Activated CD4-positive, alpha-beta T cell treated with anti-CD3 and anti-CD28 coated beads for 4 hours (primary cell): ENCODE measurements at regions not wholly inside any gene's neighbourhood (a gene's known extent, or its start where the extent isn't known, plus 50 kb on each side); places are given as distances from the start of the nearest gene placed in this dataset.
"Not testable (repeated sequence)": the region's sequence is repeated elsewhere in the genome, so short reads cannot be mapped to it uniquely, and the experiment has no call there.

Experiments used
- DNase-seq, 2 donors: peaks; one replicate each; pipeline ENCODE4 v3.0.0-alpha.2; 2020

DNA sequence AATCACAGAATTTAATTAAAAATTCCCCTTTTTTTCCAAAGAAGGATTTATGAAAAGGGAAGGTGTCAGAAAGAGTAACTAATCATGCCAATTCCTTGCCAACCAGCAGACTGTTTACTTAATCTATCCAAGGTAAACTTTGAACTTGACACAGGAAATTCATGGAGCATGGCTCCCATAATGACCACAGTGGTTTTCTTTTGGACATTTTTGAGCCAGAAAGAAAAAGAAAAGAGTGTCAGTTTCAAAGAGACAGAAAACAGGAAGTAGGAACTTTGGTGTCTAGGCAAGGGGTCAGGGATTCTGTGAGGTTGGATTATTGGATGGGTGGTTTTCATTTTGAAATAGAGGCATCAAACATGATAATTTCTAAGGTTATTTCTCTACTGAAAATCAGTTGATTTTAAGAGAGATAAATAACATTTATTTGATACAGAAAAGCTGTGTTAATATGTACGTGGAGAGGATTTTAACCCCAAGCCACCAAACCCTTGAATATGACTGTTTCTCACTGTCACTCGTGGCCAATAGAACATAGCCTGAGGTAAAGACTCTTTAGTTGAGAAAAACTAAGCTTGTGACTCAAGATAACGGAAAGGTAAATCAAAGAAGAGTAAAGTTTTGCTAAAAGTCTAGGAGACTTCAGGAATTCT, 196.1 kb downstream of the TTC6 start:
- no peak for DNase-seq

DNA sequence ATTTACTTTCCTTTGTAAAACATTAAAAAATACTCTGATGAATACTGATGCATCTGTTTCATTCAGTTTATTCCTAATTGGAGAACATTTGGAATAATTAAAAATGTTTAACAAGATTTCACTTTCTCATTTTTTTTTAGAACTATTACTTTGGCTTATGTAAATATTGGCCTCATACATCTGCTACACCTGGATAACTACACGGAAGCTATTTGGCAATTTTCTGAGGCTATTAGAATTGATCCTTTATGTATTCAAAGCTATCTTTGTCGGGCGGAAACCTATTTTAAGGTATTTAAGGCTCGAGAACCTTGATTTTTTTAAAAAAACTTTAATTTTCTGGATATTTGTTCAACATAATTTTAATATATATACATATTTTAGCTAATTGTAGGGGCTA, 196.7 kb downstream of the TTC6 start:
- no peak for DNase-seq

DNA sequence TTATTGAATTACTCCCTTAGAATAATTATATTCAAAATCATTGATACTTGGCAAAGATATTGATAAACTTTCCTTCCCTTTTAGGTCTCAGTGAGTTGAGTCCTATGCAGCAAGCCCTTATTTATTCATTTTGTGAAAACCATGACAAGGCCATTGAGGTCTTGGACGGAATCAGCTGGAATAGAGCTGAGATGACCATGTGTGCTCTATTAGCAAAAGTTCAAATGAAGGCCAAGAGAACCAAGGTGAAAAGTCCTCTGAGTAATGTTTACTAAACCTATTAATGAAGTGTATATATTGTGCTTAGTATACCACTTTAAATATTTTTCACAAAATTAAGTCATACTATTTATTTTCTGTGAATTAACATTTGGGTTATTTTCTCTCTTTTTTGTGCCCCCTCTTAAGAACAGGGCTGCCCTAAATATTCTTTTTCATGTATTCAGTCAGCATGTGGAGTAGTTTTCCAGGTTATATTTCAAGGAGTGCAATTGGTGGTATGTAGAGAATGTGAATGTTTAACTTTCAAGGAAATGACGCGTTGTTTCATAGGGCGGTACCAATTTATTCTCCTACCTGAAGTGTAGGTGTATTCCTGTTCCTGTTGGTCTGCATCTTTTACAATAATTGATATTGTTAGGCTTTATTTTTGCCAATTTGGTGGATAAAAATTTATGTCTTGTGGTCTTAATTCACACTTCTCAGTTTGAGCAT, 201.4 kb downstream of the TTC6 start:
- no peak for DNase-seq

DNA sequence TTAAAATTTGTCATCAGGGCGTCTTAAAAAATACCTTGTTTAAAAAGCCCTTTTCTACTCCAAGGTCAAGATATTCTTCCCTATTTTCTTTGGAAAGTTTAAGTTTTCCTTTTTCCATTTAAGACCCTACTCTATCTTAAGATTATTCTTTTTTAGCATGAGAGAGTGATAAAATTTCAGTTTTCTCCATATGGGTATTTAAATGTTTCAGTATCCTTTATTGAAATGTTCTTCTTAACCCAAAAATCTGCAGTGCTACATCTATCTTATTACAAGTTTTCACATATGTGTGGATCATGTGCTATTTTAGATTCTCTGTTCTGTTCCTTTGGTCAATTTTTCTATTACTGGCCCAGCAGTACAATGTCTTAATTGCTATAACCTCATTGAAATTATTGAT, 202.2 kb downstream of the TTC6 start:
- no peak for DNase-seq

DNA sequence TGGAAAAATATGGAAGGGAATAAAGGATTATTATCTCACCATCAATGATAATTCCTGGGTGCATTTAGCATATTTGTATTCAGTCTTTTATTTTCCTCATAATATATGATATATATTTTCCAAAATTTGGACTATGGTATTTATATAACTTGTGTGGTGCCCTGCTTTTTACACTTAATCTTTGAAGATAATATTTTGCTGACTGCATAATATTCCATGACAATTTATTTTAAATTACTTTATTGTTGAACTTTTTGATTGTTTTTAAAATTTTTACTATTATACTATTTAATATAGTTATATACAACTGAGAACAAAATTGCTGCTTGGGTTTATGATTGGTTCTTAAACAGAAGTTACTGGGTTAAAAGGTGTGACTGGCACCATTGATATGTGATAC, 212.3 kb downstream of the TTC6 start:
- no peak for DNase-seq

DNA sequence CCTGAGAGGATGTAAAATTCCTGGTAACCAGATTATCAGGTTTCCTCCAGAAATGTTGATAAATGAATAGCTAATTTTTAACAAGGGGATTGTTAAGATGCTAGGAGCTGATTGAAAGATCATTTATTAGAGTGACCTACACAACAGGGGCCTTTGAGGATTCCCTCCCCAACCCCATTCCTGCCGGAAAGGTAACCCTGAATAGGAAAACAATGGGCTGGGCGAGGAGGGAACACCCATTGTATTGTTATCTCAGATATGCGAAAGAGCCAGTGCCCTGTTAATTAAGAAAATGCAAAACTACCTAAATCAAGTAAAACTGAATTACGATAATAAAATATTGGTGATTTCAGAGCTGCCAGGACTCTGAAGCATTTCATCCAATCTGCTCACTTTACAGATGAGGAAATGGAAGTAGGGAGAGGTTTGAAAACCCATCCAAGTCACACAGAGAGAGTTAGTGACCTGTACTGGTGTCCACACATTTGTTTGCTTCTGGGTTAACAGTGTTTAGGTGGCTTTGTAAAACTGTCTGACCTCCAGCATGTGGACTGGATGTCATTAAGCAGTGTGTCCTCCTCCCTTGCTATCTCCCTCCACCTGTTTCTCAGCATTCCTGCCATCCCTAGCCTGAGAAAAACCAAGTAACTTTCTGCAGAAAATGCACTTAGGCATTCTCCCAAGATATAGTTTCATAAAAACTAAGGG, 214.8 kb downstream of the TTC6 start:
- no peak for DNase-seq

DNA sequence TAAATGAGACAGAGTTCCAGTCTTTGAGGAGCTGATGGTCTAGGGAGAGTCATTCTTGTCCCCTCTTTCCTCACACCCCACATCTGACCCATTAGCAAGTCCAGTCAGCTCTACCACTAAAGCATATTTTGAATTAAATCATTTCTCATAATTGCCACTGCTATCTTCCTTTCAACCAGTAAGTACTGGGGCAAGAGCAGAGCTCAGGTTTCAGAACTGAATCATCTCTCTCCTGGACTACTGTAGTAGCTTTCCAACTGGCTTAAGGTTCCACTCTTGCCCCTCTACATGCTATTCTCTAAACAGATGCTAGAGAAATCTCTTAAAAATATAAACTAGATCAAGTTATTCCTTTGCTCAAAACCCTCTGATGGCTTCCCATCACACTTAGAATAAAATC, 218.3 kb downstream of the TTC6 start:
- no peak for DNase-seq

DNA sequence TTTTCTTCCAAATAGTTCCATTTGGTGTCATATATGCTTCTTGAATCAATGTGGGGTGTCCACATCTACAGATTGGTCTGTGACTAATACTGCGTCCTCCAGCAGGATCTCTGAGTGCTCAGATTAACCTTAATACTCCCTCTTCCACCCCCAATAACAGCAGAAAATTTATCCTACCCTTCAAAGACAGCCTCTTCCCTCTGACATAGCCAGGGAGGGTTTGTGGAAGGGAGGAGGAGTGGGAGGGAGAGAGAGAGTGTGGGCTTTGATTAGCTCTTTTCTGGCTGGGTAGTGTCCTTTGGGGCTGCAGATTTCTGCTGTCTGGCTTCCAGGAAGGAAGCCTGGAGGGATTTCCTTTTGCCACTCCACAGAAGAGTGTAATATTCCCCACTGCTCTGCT, 220.7 kb downstream of the TTC6 start:
- no peak for DNase-seq

DNA sequence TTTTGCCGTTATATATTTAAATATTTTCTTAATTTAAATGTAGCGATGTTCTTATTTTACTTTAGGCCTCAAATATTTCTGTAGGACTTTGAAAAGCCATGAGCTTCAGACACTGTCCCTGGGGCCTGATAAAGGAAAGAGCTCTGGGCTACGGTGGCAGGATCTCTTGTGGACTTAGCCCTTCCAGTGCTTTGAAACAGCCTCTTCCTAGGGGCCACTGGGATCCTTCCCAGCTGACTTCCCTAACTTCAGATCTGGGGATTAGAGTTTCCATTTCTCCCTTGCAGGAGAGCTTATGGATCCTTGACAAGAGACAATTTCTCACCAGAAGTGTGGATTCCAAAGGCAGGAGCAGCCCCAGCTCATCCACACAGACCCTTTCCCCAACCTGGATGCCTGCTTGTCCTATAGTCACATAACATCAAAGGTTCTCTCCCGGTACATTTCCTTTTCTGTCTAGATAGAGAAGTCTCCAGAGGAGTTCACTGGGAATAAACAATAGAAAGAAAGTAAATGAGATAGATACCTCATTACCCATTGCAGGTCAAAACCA, 221.4 kb downstream of the TTC6 start:
- DNase-seq, result no peak

DNA sequence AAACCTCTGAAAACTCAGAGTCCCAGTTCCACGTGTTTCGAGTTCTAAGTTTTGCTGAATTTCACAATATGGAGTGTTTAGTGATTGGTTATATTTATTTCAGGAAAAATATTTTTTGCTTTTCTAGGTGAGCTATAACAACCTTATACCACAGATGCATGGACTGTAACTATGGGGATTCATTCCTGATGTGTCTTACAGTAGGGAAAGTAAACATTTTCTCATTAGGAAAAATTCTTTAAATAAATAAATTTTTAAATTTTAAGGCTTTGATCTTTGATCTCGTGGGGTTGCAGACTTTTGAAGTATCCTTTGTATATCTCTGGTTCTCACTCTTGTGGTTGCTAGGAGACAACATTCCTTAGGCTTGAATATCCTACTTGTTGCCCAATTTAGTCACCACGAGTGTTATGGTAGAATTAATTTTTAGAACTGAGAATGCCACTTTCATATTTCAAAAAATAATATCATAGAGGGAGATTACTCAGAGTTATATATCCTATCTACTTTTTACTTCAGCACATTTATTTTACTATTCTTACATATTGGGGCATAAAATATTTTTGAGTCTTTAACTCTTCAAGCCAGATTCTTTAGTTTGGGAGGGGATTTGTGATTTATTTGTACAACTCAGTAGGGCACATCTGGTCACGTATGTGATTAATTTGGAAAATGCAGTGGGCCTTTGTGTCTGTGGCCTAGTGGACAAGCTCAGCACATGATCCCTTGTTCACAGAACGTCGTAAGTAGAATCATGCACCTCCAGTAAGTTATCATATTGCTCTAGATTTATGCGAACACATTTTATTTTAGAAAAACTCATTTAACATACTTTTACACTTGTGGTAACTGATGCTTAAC, 224.0 kb downstream of the TTC6 start:
- no peak for DNase-seq

DNA sequence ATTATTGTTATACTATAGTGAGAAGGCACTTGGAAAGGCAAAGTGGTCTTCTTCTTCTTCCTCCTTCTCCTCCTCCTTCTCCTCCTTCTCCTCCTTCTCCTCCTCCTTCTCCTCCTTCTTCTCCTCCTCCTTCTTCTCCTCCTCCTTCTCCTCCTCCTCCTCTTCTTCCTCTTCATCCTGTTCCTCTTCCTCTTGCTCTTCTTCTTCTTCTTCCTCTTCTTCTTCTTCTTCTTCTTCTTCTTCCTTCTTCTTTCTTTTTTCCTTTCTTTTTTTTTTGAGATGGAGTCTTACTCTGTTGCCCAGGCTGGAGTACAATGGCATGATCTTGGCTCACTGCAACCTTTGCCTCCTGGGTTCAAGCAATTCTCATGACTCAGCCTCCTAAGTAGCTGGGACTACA, 225.4 kb downstream of the TTC6 start:
- DNase-seq, result not testable (repeated sequence)

DNA sequence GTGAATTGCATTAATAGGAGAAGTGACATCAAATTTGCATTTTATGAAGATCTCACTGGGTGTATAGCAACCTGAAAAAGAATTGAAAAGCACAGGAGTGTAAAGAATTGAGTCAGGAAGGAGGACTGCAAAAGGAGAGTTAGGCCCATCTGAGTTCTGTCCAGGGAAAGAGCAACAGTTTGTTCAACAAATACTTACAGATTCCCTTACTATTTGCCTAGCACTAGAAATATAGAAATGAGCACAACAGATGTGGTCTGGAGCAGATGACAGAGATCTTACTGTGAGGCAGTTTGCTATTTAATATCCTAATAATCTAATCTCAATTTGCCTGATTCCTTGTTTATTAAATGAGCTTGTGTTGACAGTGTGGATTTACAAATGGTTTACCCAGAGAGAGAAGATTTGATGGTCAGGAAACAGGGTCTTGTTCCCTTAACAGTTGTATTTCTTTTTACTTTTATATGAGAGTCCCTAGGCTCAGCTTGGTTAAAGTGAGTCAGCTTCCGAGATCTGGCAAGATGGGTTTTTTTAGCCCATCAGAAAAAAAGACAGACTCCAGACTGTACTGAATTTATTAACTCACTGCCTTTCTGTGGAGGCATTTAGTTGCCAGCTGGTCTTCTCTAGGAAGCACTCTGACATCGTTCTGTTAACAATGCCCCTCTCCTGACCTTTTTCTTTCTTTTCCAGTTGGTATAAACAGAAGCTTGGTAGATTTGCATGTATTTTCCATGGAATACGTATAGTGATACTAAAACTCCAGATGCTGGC, 229.7 kb downstream of the TTC6 start:
- DNase-seq, result no peak

DNA sequence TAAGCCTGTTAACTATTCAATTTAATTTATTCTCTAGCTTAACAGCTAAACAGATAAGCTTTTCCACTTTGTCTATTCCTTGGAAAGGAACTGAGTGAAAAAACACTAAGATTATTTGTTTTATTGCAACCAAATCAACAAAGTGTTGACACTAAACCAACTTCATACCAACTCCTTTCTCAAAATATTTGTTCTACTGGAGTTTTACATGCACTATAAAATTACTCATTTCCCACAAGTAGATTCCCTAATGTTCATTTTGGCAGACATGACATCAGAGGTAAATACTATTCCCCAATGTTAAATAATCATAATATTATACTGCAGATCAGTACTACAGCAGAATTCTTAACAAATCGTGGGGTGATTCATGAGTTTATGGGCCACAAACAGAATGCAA, 231.4 kb downstream of the TTC6 start:
- DNase-seq, result no peak

DNA sequence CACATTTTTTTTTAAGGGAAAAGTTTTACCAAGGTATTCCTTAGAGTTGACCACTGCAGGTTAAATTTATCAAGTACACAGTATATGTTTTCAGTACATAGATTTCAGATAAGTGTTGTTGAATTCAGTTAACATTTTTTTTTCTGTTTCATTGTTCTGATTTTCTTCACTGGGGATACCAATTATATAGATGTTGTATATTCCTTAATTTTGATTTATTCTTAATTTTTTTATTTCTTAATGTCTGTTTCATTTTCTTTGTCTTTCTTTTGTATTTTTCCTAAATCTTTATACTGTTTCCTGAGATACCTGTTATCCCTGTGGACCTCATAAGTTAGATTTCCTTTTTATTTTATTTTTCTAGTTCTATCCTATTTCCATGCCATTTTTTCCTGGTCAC, 234.8 kb downstream of the TTC6 start:
- no peak for DNase-seq

DNA sequence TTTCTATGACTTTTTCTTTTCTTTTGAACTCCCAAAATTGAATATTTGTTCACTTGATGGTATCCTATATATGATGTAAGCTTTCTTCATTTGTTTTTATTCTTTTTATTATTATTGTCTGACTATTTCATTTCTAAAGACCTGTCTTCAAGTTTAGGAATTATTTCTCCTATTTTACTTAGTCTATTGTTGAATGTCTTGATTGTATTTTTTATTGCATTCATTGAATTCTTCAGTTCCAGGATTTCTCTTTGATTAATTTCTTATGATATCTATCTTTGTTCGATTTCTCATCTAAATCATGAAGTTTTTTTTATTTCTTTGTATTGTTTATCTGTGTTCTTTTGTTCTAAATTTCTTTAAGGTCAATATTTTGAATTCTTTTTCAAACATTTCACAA, 238.8 kb downstream of the TTC6 start:
- DNase-seq, result no peak

DNA sequence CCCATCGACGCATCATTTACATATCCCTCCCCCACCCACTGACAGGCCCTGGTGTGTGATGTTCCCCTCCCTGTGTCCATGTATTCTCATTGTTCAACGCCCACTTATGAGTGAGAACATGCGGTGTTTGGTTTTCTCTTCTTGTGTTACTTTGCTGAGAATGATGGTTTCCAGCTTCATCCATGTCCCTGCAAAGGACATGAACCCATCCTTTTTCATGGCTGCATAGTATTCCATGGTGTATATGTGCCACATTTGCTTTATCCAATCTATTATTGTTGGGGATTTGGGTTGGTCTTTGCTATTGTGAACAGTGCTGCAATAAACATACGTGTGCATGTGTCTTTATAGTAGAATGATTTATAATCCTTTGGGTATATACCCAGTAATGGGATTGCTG, 243.3 kb downstream of the TTC6 start:
- not testable (repeated sequence) for DNase-seq

DNA sequence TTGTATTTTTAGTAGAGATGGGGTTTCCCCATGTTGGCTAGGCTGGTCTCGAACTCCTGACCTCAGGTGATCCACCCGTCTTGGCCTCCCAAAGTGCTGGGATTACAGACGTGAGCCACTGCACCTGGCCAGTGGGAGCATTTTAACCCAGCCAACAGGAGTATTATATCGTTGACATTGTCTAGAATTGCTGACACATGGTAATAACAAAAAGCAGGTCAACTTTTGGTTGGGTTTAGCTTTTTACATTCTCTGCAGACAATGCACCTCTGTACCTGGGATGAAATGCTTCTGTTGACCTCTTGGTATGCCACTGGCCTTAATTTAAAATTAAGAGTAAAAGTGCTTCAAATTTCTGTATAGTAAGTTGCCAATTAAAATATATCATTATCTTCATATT, 245.6 kb downstream of the TTC6 start:
- DNase-seq, result not testable (repeated sequence)

DNA sequence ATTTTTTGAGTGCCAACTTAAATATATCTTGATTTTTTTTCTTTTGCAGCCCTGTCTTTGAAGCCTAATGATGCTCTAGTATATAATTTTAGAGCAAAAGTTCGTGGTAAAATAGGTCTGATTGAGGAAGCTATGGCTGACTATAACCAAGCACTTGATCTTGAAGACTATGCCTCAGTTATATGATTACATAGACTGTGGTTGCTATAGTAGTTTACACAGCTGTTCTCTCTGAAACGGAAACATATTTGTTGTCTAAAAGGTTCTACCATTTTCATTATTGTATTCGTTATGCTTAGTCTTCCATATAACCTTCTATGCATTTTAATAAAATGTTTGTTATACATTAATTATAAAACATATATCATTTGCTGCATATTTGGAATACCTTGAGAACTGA, 246.7 kb downstream of the TTC6 start:
- DNase-seq, result no peak

DNA sequence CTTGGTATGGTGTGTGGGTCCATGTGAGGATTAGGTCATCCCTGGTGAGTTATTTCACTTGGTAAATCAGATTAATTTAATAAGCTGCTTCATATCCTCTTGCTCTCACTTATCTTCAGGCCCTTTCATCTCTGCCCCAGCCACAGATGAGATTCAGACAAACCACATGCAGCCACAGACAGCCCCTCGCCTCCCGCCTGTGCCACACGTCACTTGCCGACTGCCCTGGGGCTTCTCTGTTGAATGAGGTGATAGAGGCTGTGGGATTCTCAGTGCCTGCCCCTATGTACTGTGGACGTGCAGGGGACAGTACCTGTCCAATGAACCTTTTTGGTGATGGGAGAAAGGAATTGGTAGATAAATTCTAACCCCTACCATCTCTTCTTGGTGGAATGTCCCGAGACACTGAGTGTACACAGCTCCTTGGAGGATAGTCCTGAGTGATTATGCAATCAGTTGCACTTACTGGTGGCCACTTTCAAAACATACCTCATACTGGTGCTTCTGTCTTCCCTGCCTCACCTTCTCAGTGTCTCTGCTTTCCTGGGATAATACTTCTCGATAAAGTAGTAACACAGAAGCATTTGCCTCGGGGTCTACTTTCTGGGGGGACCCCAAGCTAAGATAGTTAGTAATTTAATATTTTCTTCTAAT, 248.7 kb downstream of the TTC6 start:
- no peak for DNase-seq

DNA sequence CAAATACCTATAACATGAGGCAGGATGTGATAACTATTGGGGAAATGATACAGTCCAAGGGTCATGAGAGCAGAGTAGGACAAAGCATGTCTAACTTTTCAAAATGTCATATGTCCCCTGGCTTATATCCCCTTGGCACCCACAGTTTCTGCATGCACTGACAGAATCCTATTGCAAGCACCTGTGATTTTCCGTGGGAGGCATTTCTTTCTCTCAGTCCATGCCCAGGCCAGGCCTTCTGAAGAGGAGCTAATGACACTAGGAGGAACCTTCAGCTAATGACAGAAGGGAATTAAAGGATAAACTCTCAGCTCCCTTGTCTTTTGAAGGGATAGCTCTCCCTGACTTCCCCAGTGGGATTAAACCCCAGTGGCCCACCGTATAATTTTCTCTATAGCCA, 249.2 kb downstream of the TTC6 start:
- DNase-seq, result no peak

DNA sequence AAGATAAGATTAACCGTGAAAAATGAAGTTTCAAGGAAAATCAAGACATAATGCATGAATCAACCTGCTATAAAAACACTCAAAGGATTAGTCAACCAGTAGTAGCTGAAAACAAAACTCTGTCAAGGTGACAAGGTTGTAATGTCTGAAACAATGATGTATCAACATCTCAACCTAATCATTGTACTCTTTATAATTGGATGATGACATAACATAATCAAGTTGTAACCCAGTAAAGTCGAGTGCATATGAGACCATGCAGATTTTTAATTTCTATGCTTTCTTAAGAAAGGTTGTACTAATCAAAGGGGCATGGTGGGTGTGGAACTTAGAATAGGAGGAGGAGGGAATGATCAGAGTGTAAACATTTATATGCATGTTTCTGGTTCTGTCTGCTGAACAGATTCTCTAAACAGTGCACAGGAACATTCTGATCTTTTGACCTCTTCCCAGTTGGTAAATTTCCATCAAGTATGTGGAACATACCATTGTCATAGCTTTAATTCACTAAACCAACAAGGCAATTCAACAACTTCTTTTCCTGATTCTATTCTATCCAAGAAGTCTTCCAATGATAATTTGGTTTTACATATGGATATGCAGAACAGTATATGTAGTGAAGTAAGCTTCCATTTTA, 253.7 kb downstream of the TTC6 start:
- no peak for DNase-seq
